ENCODE measurements at regions not wholly inside any gene's neighbourhood (a gene's known extent, or its start where the extent isn't known, plus 50 kb on each side); places are given as distances from the start of the nearest gene placed in this dataset.

DNA sequence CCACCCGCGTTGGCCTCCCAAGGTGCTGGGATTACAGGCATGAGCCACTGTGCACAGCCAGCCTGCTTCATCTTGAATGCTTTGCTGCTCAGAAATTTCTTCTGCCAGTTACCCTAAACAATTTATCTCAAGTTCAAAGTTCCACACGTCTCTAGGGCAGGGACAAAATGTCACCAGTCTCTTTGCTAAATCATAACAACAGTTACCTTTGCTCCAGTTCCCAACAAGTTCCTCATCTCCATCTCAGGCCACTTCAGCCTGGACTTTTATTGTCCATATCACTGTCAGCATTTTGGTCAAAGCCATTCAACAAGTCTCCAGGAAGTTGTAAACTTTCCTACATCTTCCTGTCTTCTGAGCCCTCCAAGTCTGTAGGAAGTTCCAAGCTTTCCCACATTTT, 159.5 kb upstream of the DYRK2 start:
- no peak for DNase-seq (ENCODE audit: low read depth in 2 of 2, low spot score in 1 of 2)

GRCh38 chr12:67496581-67496980, 152.0 kb upstream of the DYRK2 start:
- DNase-seq (ENCODE audit: low read depth in 2 of 2, low spot score in 1 of 2) = no peak

DNA sequence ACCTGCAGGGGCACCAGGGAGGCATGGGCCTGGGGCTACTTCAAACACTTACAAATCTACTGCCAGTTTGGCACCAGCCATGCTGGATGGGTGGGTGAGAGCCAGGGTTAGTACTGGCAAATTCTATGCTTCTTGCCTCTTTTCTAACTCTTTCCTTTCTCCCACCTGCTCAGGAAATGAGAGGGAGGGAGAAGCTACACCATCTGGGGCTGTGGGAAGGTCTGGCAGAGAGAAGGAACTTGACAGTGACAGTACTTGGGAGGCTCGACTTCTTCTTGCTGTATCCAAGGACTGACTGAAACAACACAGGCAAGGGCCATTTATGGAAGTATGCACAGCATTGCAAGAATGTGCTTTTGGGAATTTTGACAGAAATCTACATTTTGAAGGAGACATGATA, 149.6 kb upstream of the DYRK2 start:
- no peak for DNase-seq (ENCODE audit: low read depth in 2 of 2, low spot score in 1 of 2)

DNA sequence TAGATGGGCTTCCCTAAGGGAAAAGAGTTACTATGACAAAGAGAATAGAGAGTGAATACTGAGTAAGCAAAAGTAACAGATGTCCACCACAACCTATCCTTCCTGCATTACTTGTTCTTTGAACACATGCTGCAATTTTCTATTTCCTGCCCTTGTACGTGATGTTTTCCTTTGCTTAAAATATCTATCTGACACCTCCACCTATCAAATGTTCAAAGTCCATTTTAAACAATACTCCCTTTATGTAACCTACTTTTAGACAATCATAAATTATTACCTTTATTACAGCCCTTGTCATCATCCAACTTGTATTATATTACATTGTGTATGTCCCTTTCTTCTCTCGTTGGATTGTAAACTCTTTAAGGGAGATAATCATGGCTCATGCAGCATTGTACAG, 147.2 kb upstream of the DYRK2 start:
- no peak for DNase-seq (ENCODE audit: low read depth in 2 of 2, low spot score in 1 of 2)

GRCh38 chr12:67504026-67504425, 144.5 kb upstream of the DYRK2 start:
- DNase-seq (ENCODE audit: low read depth in 2 of 2, low spot score in 1 of 2) = no peak

GRCh38 chr12:67506739-67507138, 141.8 kb upstream of the DYRK2 start:
- DNase-seq (ENCODE audit: low read depth in 2 of 2, low spot score in 1 of 2) = no peak

DNA sequence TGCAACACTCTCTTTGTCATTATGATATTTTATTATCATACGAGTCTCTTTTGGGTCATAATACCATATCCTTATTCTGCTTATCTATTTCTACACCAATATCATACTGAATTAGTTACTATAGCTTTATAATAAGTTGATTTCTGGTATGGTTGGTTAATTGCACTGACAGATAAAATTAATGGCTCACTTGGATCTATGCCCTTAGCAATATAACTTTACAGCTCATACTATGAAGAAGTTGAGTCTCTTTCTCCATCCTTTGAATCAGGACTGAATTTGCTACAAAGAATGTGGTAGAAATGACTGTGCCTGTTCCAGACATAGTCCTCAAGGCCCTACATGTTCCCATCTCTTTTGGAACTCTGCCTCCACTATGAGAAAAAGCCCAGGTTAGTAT, 139.7 kb upstream of the DYRK2 start:
- DNase-seq (ENCODE audit: low read depth in 2 of 2, low spot score in 1 of 2) = no peak

DNA sequence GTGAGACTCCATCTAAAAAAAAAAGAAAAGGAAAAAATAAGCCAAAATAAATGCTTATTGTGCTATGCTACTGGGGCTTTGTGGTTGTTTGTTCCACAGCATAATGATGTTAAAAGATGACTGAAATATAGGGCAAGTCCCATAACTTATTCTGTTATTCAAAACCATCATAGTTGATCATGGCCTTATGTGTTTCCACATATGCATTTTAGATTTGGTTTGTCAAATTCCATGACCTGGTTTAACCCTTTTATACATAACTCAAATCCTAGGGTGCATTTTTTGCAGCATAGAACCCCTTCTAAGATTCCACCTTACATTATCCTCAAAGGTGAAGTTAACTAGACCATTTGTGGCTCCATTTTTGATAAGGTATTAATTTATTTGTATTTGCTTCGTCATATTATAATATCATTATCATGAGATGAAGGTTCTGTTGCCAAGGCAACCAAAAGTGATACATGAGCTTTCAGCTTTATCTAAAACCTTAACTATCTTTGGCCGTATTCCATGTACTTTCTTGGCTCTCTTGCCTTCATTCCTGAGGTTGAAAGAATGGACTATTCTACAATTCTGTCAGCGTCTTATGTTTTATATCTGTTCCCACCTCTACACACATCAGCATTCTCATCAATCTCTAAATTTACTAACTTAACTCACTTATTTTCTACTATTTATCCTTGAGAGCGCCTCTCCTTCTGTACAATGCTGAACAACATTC, 138.7 kb upstream of the DYRK2 start:
- DNase-seq (ENCODE audit: low read depth in 2 of 2, low spot score in 1 of 2) = no peak

DNA sequence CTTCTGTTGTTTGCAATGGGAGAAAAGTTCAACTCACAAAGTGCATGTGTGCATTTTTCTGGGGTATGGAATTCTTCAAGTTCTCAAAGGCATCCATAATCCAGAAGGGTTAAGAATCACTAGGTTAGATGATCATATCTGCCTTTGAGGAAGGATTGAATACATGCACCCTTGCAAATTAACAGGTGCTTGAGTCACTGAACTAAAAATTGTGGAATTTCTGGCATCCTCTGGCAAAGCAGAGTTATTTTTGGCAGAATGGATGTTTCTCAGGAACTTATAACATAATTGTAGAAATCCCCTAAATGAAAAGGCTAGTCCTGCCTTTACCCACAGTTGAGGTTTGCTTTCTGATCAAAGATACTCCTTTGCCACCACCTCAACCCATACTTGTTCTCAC, 136.5 kb upstream of the DYRK2 start:
- DNase-seq (ENCODE audit: low read depth in 2 of 2, low spot score in 1 of 2) = no peak

DNA sequence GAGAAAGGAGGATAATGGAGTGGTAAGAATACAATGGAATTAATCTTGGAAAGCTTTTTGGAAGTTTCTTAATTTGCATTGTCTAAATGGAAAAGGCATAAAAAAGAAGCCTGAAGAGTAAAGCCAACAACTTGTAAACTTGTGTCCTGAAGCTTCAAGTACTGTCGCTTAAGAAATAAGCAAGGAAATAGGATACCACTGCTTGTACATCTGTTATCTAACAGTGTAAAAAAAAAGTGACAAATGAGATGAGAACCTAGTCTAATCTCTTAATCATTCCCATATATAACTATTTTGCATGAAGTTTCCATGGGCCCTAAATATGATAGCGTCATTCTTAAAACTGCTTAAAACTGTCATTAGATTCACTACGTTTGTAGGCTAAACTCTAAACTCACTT, 134.0 kb upstream of the DYRK2 start:
- DNase-seq (ENCODE audit: low read depth in 2 of 2, low spot score in 1 of 2) = no peak

DNA sequence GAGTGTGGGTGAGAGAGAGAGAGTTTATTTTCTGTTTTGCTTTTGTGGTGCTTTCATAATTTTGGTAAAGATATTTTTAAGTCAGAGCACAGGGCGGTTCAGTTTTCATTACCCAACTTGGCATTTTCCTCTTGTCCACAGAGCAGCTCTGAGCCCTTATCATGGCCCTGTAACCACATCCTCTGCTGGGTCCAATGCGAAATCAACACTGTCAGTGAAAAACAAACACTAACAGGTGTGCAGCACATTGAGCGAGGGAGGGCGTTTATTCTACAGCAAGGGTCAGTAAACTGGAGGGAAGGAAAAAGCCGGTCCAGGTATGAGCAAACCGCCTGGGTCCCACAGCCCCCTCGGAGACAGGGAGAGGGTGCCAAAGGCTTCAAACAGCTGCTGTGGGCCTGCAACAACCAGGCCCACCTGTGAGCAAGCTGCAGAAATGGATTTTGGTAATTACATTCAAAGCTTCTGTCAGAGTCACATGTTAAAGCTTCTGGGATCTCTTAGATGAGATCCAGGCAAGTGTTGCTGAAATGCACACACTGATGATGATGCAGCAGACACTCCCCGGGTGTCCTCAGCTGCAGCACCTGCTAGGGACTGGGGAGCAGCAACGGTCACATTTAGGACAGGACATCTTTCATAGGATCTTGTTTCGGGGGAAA, 132.7 kb upstream of the DYRK2 start:
- DNase-seq (ENCODE audit: low read depth in 2 of 2, low spot score in 1 of 2) = no peak

DNA sequence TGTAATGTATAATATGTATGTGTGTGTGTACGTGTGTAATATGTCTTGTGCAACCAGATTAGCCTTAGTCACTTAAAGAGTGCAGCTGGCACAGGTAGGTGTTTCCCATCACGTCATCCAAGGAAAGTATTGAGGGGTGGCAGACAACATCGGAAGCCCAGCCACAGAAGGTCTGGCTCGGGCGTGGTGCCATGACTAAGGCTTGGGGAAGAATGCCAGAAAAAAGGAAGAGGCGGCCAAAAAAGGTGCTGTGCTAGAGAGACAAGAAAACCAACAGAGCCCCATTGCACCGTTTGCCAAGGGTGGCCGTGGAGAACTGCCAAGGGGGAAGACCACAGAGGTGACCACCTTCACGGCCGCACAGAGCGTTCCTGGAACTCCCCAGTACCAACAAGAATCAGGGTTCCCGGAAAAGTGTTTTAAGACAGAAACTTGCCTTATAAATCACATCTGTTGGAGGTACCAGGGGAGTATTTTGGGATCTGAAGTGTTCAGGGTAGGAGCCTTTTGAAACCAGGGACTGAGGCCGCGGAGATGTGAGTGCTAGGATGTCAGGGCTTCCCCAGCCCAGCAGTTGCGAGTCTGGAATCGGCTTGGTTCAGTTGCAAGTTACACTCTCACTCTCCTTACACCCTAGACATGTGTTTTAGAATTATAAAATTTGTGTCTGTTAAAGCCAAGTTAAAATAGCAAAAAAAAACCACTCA, 131.2 kb upstream of the DYRK2 start:
- DNase-seq (ENCODE audit: low read depth in 2 of 2, low spot score in 1 of 2) = no peak

- no peak for DNase-seq (ENCODE audit: low read depth in 2 of 2, low spot score in 1 of 2)
Observed at GRCh38 chr12:67519484-67520433, 128.8 kb upstream of the DYRK2 start.

- no peak for DNase-seq (ENCODE audit: low read depth in 2 of 2, low spot score in 1 of 2)
Observed at GRCh38 chr12:67520606-67521005, 127.9 kb upstream of the DYRK2 start.

DNA sequence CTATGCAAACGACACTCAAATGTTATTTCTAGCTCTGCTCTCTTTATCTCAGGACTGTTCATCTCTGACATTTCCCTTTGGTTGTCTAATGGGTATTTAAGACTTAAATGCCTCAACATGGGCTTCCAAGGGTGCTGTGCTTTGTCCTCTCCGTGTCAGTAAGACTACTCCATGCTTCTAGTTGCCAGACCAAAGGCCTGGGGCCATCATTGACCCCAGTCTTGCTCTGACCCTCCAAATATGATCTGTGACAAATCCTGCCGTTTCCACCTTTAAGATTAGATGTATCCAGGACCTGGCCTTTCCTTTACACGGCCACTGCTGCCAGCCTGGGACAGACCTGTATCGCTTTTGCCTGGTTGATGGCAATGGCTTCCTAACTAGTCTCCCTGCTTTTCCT, 126.3 kb upstream of the DYRK2 start:
- DNase-seq (ENCODE audit: low read depth in 2 of 2, low spot score in 1 of 2) = no peak

DNA sequence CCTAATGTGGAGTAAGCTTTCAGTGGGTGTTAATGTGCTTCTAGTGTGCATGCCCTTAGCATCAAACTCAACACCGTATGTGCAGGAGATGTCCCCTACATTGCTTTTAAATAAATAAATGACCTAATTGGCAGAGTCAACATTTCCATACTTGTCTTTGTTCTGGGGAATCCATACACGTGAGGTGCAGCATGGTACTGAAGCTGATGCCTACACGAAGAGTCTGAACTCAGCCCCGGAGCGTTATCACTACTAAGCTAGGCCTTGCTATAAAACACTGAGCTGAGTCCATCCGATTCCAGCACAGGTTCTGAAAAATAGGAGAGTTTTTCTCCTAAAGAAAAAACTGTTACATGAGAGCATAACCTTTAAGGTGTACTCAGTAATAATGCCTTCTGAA, 125.0 kb upstream of the DYRK2 start:
- DNase-seq (ENCODE audit: low read depth in 2 of 2, low spot score in 1 of 2) = no peak

DNA sequence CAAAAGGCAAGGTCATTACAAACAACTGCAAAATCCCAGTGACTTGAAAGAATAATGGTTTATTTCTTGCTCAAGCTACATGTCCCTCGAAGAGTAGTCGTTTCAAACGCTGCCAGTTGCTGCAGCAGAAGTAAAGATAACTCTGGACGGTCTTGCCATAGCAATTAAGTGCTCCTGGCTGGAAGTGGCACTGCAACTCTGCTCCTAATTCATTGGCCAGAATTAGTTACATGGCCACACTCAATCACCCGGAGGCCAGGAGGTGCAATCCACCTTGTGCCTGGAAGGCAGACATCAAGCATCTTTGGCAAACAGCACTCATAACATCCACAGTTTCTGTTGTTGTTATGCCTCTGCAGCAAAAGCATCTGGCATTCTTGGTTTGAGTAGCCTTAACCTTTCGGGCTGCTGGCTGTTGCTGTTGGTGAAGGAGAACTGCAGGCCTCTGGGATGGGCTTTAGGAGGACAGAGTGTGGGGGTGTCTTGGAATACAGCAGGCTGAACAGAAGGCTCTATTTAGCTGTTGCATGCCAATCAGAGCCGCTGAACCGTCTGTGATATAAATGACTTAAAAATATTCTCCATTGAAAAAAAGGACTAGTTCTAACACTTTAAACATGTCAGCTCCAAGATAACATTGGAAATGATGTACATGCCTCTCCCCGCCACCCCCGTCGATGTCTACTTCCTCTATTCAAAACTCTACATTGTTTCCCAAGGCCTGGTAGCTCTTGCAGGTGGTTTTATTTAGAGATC, 123.5 kb upstream of the DYRK2 start:
- no peak for DNase-seq (ENCODE audit: low read depth in 2 of 2, low spot score in 1 of 2)

DNA sequence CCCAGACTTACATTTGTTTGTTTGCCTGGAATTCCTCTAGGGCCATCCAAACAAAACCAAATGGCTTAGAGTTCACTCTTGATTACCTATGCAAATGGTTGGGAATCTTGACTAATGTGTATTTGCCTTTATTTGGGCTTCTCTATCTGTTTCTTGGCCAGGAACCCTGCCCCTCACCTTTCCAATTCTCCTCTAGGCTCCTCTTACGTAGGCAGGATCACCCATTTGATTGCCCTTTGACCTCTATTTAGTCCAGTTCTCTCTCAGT, 123.0 kb upstream of the DYRK2 start:
- DNase-seq (ENCODE audit: low read depth in 2 of 2, low spot score in 1 of 2) = no peak

- DNase-seq (ENCODE audit: low read depth in 2 of 2, low spot score in 1 of 2) = no peak
Observed at GRCh38 chr12:67526129-67526528, 122.4 kb upstream of the DYRK2 start.

DNA sequence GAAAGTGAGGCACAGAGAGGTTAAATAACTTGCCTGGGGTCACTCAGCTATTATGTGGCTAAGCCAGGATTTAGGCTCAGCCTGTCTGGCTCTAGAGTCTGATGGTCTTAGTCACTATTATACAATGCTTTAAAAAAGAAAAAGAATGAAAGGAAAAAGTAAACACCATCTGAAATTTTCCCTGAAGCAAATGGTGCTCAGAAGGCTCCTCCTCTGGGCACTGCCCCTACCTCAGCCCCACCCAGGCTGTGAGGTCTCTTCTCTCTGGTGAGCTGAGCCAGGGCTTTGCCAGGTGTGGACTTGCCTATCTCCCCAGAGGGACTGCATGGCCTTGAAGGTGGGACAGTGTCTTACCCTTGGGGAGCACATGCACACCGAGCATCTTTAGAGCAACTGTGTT, 117.5 kb upstream of the DYRK2 start:
- DNase-seq (ENCODE audit: low read depth in 2 of 2, low spot score in 1 of 2) = no peak

DNA sequence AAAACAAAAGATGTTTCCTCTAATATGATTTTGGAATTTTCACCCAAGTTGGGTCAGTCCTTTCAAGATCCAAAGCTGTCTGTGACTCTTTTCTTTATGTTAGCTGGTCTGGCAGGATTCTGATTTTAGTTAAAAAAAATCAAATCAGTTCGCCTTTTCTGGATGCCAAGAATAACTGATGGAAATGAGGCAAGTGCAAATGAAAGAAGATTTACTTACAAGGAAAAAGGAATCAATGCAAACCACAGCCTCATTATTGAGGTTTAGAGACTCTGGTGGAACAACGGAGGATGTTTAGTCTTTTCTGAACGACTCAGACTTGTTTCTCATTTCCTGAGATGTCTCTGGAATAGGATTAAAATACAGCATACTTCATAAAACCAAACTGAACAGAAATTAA, 117.0 kb upstream of the DYRK2 start:
- no peak for DNase-seq (ENCODE audit: low read depth in 2 of 2, low spot score in 1 of 2)
